Choroid plexus epithelial cell (primary cell): ENCODE measurements at regions not wholly inside any gene's neighbourhood (a gene's known extent, or its start where the extent isn't known, plus 50 kb on each side); places are given as distances from the start of the nearest gene placed in this dataset.

ENCODE experiments used
- DNase-seq: peaks from one replicate; pipeline ENCODE4 v3.0.0-alpha.2; 2010; ENCODE audit warnings: low read depth
- H3K4me3 ChIP-seq: 2 replicates; pipeline ENCODE4 v1.5.1; 2011; ENCODE audit warnings: low read depth, mild to moderate bottlenecking, control low read depth, low read length, moderate library complexity
- CTCF ChIP-seq: conservative IDR thresholded peaks from 2 replicates; pipeline ENCODE4 v1.5.1; 2011; ENCODE audit warnings: low read depth, mild to moderate bottlenecking, control low read depth, inconsistent platforms, low read length, moderate library complexity

- no peak for TF ChIP-seq CTCF
- H3K4me3 ChIP-seq, result no peak overlapping the region
- DNase-seq, result no peak
Observed at GRCh38 chr6:14373648-14374437, 256.3 kb downstream of the CD83 start.

GRCh38 chr6:14375930-14376329, 258.4 kb downstream of the CD83 start:
- no peak overlapping the region for H3K4me3 ChIP-seq
- DNase-seq, result no peak
- TF ChIP-seq CTCF, result no peak

- H3K4me3 ChIP-seq, result no peak overlapping the region
- no peak for TF ChIP-seq CTCF
- no peak for DNase-seq
Observed at GRCh38 chr6:14379568-14379967, 262.0 kb downstream of the CD83 start.

- H3K4me3 ChIP-seq, result no peak overlapping the region
- TF ChIP-seq CTCF, result no peak
- no peak for DNase-seq
Observed at GRCh38 chr6:14380086-14380820, 262.7 kb downstream of the CD83 start.

GRCh38 chr6:14380901-14381828, 263.6 kb downstream of the CD83 start:
- no peak for TF ChIP-seq CTCF
- H3K4me3 ChIP-seq, result no peak overlapping the region
- DNase-seq, result no peak

- no peak overlapping the region for H3K4me3 ChIP-seq
- no peak for TF ChIP-seq CTCF
- no peak for DNase-seq
Observed at GRCh38 chr6:14381829-14382677, 264.5 kb downstream of the CD83 start.
